SK-N-SH (cell line): ENCODE measurements at regions not wholly inside any gene's neighbourhood (a gene's known extent, or its start where the extent isn't known, plus 50 kb on each side); places are given as distances from the start of the nearest gene placed in this dataset.

ENCODE experiments used
- CTCF ChIA-PET: fragments of 300-600, 350-600 bp; formaldehyde crosslinking; extraction: SDS; loops from one replicate; lab custom pipeline; 2021; lab: Yijun Ruan, JAX
- POLR2A ChIA-PET: fragments of 350-600 bp; sonication (Branson Sonifier 250); formaldehyde crosslinking; extraction: SDS; loops from one replicate; lab custom pipeline; 2020; ENCODE audit warnings: antibody characterized with exemption, inconsistent platforms; lab: Yijun Ruan, JAX
- DNase-seq: peaks from one replicate; pipeline ENCODE4 v3.0.0; 2012
- H2AFZ ChIP-seq: fragments of 200-600 bp; sonication (generic); 2 replicates; pipeline ENCODE4 v1.8.1; 2016; ENCODE audit warnings: antibody characterized with exemption, mild to moderate bottlenecking, low read depth
- H3F3A ChIP-seq: fragments of 200-600 bp; sonication (generic); replicated peaks from 2 replicates; pipeline ENCODE3; 2016; ENCODE audit warnings: antibody characterized with exemption, mild to moderate bottlenecking; ENCODE audit not compliant: insufficient read depth
- H3K27ac ChIP-seq, 2 experiments: fragments of 200-500 bp in 1 of 2; fragments of 200-600 bp in 1 of 2; sonication (Bioruptor generic) in 1 of 2; sonication (generic), shearing (Covaris generic) in 1 of 2; 2 replicates each; pipeline versions ENCODE4 v1.5.1 to v1.6.1; 2014 to 2016; ENCODE audit warnings: low read depth in 2 of 2, inconsistent platforms in 1 of 2, low read length in 1 of 2, mild to moderate bottlenecking in 1 of 2, mixed read lengths in 1 of 2
- H3K27me3 ChIP-seq: fragments of 200-600 bp; sonication (generic), shearing (Covaris generic); 2 replicates; pipeline ENCODE4 v1.6.1; 2016; ENCODE audit warnings: mixed run types; ENCODE audit not compliant: insufficient read depth
- H3K36me3 ChIP-seq, 2 experiments: fragments of 200-500 bp in 1 of 2; fragments of 200-600 bp in 1 of 2; sonication (Bioruptor generic) in 1 of 2; sonication (generic) in 1 of 2; replicated peaks in 1 of 2; 2 replicates each; pipeline versions ENCODE3 to v1.5.1; 2014 to 2016; ENCODE audit warnings: low read length in 1 of 2, mild to moderate bottlenecking in 1 of 2; ENCODE audit not compliant: insufficient read depth in 2 of 2, control insufficient read depth in 1 of 2
- H3K4me1 ChIP-seq, 2 experiments: fragments of 200-500 bp in 1 of 2; fragments of 200-600 bp in 1 of 2; sonication (Bioruptor generic) in 1 of 2; sonication (generic), shearing (Covaris generic) in 1 of 2; 2 replicates each; pipeline versions ENCODE4 v1.5.1 to v1.6.1; 2014 to 2016; ENCODE audit warnings: low read depth in 1 of 2, low read length in 1 of 2, mixed run types in 1 of 2; ENCODE audit not compliant: insufficient read depth in 2 of 2, control insufficient read depth in 1 of 2
- H3K4me2 ChIP-seq: fragments of 200-600 bp; sonication (generic), shearing (Covaris generic); 2 replicates; pipeline ENCODE4 v1.6.1; 2017; ENCODE audit warnings: mixed run types
- H3K4me3 ChIP-seq, 2 experiments: fragments of 200-500 bp in 1 of 2; fragments of 200-600 bp in 1 of 2; sonication (Bioruptor generic) in 1 of 2; sonication (generic), shearing (Covaris generic) in 1 of 2; 2 replicates each; pipeline versions ENCODE4 v1.5.1 to v1.8.1; 2014 to 2016; ENCODE audit warnings: low read depth in 2 of 2, inconsistent platforms in 1 of 2, low read length in 1 of 2, mild to moderate bottlenecking in 1 of 2, mixed read lengths in 1 of 2, moderate library complexity in 1 of 2
- H3K79me2 ChIP-seq: fragments of 200-600 bp; sonication (generic); 2 replicates; pipeline ENCODE4 v1.8.1; 2017; ENCODE audit warnings: mild to moderate bottlenecking; ENCODE audit not compliant: insufficient read depth
- H3K9ac ChIP-seq: fragments of 200-600 bp; sonication (generic); 2 replicates; pipeline ENCODE4 v1.6.1; 2017; ENCODE audit warnings: mixed run types
- H3K9me2 ChIP-seq: fragments of 200-600 bp; sonication (generic); 2 replicates; pipeline ENCODE4 v1.6.1; 2017; ENCODE audit warnings: mixed run types
- H3K9me3 ChIP-seq: fragments of 200-600 bp; sonication (generic); 2 replicates; pipeline ENCODE4 v1.6.1; 2017; ENCODE audit warnings: mixed run types, mild to moderate bottlenecking, moderate library complexity
- H4K20me1 ChIP-seq: fragments of 200-600 bp; sonication (generic); 2 replicates; pipeline ENCODE4 v1.6.1; 2017; ENCODE audit warnings: mild to moderate bottlenecking, mixed run types; ENCODE audit not compliant: insufficient read depth
- FOSL2 ChIP-seq: IDR thresholded peaks from 2 replicates; pipeline ENCODE4 v1.4.0; 2012; ENCODE audit warnings: low read depth, mild to moderate bottlenecking, moderate library complexity, borderline replicate concordance
- FOXM1 ChIP-seq: IDR thresholded peaks from 2 replicates; pipeline ENCODE4 v1.4.0; 2012; ENCODE audit warnings: low read depth, mild to moderate bottlenecking
- MXI1 ChIP-seq: IDR thresholded peaks from 2 replicates; pipeline ENCODE4 v1.6.1; 2012; ENCODE audit warnings: mild to moderate bottlenecking, low read depth, low read length, improper control_type of control experiment
- NRF1 ChIP-seq: IDR thresholded peaks from 2 replicates; pipeline ENCODE4 v1.6.1; 2012; ENCODE audit warnings: low read depth, mild to moderate bottlenecking, low read length
- RCOR1 ChIP-seq: fragments of 150-350 bp; IDR thresholded peaks from 2 replicates; pipeline ENCODE4 v1.6.1; 2017; ENCODE audit warnings: antibody characterized with exemption, low read length
- RXRA ChIP-seq: IDR thresholded peaks from 2 replicates; pipeline ENCODE4 v1.4.0; 2012; ENCODE audit warnings: low read depth, mild to moderate bottlenecking, borderline replicate concordance
- TAF1 ChIP-seq: IDR thresholded peaks from 2 replicates; pipeline ENCODE4 v1.6.1; 2012; ENCODE audit warnings: low read depth, mild to moderate bottlenecking, low read length, moderate library complexity, borderline replicate concordance
- TCF12 ChIP-seq: IDR thresholded peaks from 2 replicates; pipeline ENCODE4 v1.4.0; 2012
- YY1 ChIP-seq: IDR thresholded peaks from 2 replicates; pipeline ENCODE4 v1.4.0; 2012; ENCODE audit warnings: low read depth, mild to moderate bottlenecking
- WGBS: methylation state at CpG from one replicate; pipeline ENCODE4 v1.1.6; 2017; ENCODE audit warnings: low lambda C conversion rate; 5-methylcytosine and 5-hydroxymethylcytosine counted together
- TF ChIP-seq, protein P1 (sequence below): fragments of 200-600 bp; sonication (generic); IDR thresholded peaks from 2 replicates; pipeline ENCODE4 v1.6.1; 2017; ENCODE audit warnings: antibody characterized with exemption, mild to moderate bottlenecking, moderate library complexity
- TF ChIP-seq, protein P2 (sequence below): fragments of 150-350 bp; IDR thresholded peaks from 2 replicates; pipeline ENCODE4 v1.6.1; 2017; ENCODE audit warnings: antibody characterized with exemption, low read length, low read depth, borderline replicate concordance
- TF ChIP-seq, protein P3 (sequence below): IDR thresholded peaks from 2 replicates; pipeline ENCODE4 v1.4.0; 2012; ENCODE audit warnings: low read depth, borderline replicate concordance
- TF ChIP-seq, protein P4 (sequence below): fragments of 150-350 bp; IDR thresholded peaks from 2 replicates; pipeline ENCODE4 v1.6.1; 2016; ENCODE audit warnings: mild to moderate bottlenecking, low read depth, low read length
- TF ChIP-seq, protein P5 (sequence below): IDR thresholded peaks from 2 replicates; pipeline ENCODE4 v1.4.0; 2012; ENCODE audit warnings: low read depth, borderline replicate concordance

DNA sequence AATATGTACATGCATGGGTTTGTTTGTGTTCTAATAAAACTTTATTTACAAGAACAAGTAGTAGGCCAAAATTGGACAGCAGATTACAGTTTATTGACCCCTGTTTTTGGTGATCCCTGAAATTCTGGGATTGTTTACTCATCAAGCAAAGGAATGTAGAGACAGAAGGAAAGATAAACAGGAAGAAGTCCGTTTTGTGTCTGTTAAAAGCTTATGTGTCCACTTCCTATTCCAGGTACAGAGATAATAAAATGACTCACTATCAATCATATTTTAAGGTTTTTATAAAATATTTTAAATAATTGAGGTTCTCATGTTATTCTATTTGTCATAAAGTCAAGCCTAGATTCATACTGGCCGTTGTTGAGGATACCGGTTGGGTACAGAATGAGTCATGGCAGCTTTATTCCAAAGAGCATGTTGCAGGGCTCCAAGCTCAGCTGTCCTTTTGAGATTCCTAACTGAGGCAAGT lies 214.9 kb upstream of the DAB2 start:
- Histone ChIP-seq H3K4me2 (no peak overlapping the region), H3K4me3 (no peak overlapping the region), H3K79me2 (no peaks in the 10 kb centered on the region), H3K27ac (no peak overlapping the region), H3K4me1 (no peaks in the 10 kb centered on the region), H3K9ac (no peak overlapping the region), H3F3A (no peaks in the 10 kb centered on the region), H2AFZ (no peak overlapping the region), H3K36me3 (no peaks in the 10 kb centered on the region), H4K20me1 (no peaks in the 10 kb centered on the region), H3K9me2 (0 out of 2 replicates have a peak, but pooled peaks cover 4% of the 10 kb centered on the region), H3K9me3 (no peaks in the 10 kb centered on the region), H3K27me3 (no peaks in the 10 kb centered on the region)
- ChIA-PET POLR2A (no interaction called here), CTCF (interaction anchor here (1.1 kb wide), 1 partner anchor 31 kb away, joined by 4 read pairs; no protein-coding TSS in a partner anchor)
- WGBS, result 20% methylated on average over 3 of the region's 3 CpGs
- TF ChIP-seq, protein P1, sequence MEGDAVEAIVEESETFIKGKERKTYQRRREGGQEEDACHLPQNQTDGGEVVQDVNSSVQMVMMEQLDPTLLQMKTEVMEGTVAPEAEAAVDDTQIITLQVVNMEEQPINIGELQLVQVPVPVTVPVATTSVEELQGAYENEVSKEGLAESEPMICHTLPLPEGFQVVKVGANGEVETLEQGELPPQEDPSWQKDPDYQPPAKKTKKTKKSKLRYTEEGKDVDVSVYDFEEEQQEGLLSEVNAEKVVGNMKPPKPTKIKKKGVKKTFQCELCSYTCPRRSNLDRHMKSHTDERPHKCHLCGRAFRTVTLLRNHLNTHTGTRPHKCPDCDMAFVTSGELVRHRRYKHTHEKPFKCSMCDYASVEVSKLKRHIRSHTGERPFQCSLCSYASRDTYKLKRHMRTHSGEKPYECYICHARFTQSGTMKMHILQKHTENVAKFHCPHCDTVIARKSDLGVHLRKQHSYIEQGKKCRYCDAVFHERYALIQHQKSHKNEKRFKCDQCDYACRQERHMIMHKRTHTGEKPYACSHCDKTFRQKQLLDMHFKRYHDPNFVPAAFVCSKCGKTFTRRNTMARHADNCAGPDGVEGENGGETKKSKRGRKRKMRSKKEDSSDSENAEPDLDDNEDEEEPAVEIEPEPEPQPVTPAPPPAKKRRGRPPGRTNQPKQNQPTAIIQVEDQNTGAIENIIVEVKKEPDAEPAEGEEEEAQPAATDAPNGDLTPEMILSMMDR, result no peak
- no peak for TF ChIP-seq YY1
- TF ChIP-seq, protein P2, sequence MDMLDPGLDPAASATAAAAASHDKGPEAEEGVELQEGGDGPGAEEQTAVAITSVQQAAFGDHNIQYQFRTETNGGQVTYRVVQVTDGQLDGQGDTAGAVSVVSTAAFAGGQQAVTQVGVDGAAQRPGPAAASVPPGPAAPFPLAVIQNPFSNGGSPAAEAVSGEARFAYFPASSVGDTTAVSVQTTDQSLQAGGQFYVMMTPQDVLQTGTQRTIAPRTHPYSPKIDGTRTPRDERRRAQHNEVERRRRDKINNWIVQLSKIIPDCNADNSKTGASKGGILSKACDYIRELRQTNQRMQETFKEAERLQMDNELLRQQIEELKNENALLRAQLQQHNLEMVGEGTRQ, result no peak
- TF ChIP-seq, protein P3, sequence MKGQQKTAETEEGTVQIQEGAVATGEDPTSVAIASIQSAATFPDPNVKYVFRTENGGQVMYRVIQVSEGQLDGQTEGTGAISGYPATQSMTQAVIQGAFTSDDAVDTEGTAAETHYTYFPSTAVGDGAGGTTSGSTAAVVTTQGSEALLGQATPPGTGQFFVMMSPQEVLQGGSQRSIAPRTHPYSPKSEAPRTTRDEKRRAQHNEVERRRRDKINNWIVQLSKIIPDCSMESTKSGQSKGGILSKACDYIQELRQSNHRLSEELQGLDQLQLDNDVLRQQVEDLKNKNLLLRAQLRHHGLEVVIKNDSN, result no peak
- no peak for TF ChIP-seq MXI1
- TF ChIP-seq, protein P4, sequence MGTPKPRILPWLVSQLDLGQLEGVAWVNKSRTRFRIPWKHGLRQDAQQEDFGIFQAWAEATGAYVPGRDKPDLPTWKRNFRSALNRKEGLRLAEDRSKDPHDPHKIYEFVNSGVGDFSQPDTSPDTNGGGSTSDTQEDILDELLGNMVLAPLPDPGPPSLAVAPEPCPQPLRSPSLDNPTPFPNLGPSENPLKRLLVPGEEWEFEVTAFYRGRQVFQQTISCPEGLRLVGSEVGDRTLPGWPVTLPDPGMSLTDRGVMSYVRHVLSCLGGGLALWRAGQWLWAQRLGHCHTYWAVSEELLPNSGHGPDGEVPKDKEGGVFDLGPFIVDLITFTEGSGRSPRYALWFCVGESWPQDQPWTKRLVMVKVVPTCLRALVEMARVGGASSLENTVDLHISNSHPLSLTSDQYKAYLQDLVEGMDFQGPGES, result no peak
- TF ChIP-seq FOXM1, result no peak
- TF ChIP-seq TCF12, result no peak
- TF ChIP-seq TAF1, result no peak
- no peak for TF ChIP-seq NRF1
- no peak for TF ChIP-seq RXRA
- no peak for TF ChIP-seq FOSL2
- TF ChIP-seq RCOR1, result no peak
- no peak for DNase-seq

DNA sequence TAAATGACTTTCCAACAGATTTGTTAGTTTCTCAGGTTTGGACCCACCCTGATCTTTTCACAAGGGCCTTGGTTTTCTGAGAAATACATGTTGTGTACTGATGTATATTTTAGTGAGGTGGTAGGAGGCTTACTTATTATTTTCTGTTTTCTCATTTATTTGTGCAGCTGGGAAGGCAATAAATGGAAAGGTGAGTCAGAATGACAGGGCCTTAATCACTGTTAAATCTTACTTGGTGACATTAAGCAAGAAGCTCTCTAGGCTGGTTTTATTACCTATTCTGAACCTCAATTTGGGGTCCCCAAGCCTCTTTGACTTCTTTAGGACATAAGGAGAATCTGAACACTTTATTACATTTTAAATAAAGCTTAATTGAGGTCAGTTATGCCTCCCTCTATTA lies 214.0 kb upstream of the DAB2 start:
- Histone ChIP-seq H3F3A (no peaks in the 10 kb centered on the region), H3K27ac (no peak overlapping the region), H3K4me1 (no peaks in the 10 kb centered on the region), H2AFZ (no peak overlapping the region), H3K9ac (no peak overlapping the region), H3K27me3 (no peaks in the 10 kb centered on the region), H3K36me3 (no peaks in the 10 kb centered on the region), H3K9me2 (0 out of 2 replicates have a peak, but pooled peaks cover 4% of the 10 kb centered on the region), H4K20me1 (no peaks in the 10 kb centered on the region), H3K9me3 (no peaks in the 10 kb centered on the region), H3K4me2 (no peak overlapping the region), H3K79me2 (no peaks in the 10 kb centered on the region), H3K4me3 (no peak overlapping the region)
- CTCF ChIA-PET, result interaction anchor here (1.1 kb wide), 1 partner anchor 30 kb away, joined by 4 read pairs; no protein-coding TSS in a partner anchor
- POLR2A ChIA-PET, result no interaction called here
- DNase-seq, result no peak
- TF ChIP-seq, protein P5, sequence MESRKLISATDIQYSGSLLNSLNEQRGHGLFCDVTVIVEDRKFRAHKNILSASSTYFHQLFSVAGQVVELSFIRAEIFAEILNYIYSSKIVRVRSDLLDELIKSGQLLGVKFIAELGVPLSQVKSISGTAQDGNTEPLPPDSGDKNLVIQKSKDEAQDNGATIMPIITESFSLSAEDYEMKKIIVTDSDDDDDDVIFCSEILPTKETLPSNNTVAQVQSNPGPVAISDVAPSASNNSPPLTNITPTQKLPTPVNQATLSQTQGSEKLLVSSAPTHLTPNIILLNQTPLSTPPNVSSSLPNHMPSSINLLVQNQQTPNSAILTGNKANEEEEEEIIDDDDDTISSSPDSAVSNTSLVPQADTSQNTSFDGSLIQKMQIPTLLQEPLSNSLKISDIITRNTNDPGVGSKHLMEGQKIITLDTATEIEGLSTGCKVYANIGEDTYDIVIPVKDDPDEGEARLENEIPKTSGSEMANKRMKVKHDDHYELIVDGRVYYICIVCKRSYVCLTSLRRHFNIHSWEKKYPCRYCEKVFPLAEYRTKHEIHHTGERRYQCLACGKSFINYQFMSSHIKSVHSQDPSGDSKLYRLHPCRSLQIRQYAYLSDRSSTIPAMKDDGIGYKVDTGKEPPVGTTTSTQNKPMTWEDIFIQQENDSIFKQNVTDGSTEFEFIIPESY, result no peak
